Trophoblast cell (in vitro differentiated cells and primary cell): ENCODE measurements at regions not wholly inside any gene's neighbourhood (a gene's known extent, or its start where the extent isn't known, plus 50 kb on each side); places are given as distances from the start of the nearest gene placed in this dataset.

Source experiments
- DNase-seq, 2 donors: peaks; one replicate each; pipeline ENCODE4 v3.0.0-alpha.2; 2016
- H2AFZ ChIP-seq: 2 replicates; pipeline ENCODE4 v1.6.1; 2013; ENCODE audit warnings: low read length, moderate library complexity, mild to moderate bottlenecking; ENCODE audit not compliant: insufficient read depth, poor library complexity
- H2AK5ac ChIP-seq: 2 replicates; pipeline ENCODE4 v1.6.1; 2013; ENCODE audit warnings: mild to moderate bottlenecking, low read length
- H2BK120ac ChIP-seq: 2 replicates; pipeline ENCODE4 v1.6.1; 2013; ENCODE audit warnings: low read length, mild to moderate bottlenecking, moderate library complexity; ENCODE audit not compliant: insufficient read depth, poor library complexity
- H2BK12ac ChIP-seq: 2 replicates; pipeline ENCODE4 v1.6.1; 2013; ENCODE audit warnings: mild to moderate bottlenecking, low read length, moderate library complexity
- H2BK5ac ChIP-seq: 2 replicates; pipeline ENCODE4 v1.6.1; 2013; ENCODE audit warnings: low read length, low read depth, moderate library complexity, mild to moderate bottlenecking; ENCODE audit not compliant: poor library complexity
- H3K14ac ChIP-seq: 2 replicates; pipeline ENCODE4 v1.6.1; 2013; ENCODE audit warnings: mild to moderate bottlenecking, low read length
- H3K18ac ChIP-seq: 2 replicates; pipeline ENCODE4 v1.6.1; 2013; ENCODE audit warnings: mild to moderate bottlenecking, low read length
- H3K23ac ChIP-seq: 2 replicates; pipeline ENCODE4 v1.6.1; 2013; ENCODE audit warnings: low read length
- H3K27ac ChIP-seq: 2 replicates; pipeline ENCODE4 v1.5.1; 2013; ENCODE audit warnings: low read depth, mild to moderate bottlenecking, inconsistent platforms, low read length, moderate library complexity
- H3K27me3 ChIP-seq: 2 replicates; pipeline ENCODE4 v1.6.1; 2013; ENCODE audit warnings: inconsistent platforms, mild to moderate bottlenecking, low read length, moderate library complexity; ENCODE audit not compliant: insufficient read depth
- H3K36me3 ChIP-seq, 2 experiments: 1 replicate in 1 of 2; 2 replicates in 1 of 2; pipeline ENCODE4 v1.6.1; 2013; ENCODE audit warnings: low read length in 2 of 2, mild to moderate bottlenecking in 2 of 2, moderate library complexity in 1 of 2; ENCODE audit not compliant: insufficient read depth in 2 of 2, control insufficient read depth in 1 of 2
- H3K4ac ChIP-seq: 2 replicates; pipeline ENCODE4 v1.6.1; 2013; ENCODE audit warnings: low read depth, mild to moderate bottlenecking, low read length, moderate library complexity
- H3K4me1 ChIP-seq, 2 experiments: 1 replicate in 1 of 2; 2 replicates in 1 of 2; pipeline ENCODE4 v1.6.1; 2013; ENCODE audit warnings: low read length in 2 of 2, mild to moderate bottlenecking in 2 of 2, moderate library complexity in 1 of 2; ENCODE audit not compliant: insufficient read depth in 2 of 2, control insufficient read depth in 1 of 2
- H3K4me2 ChIP-seq: 2 replicates; pipeline ENCODE4 v1.6.1; 2013; ENCODE audit warnings: inconsistent platforms, mild to moderate bottlenecking, low read length, moderate library complexity
- H3K4me3 ChIP-seq: 2 replicates; pipeline ENCODE4 v1.5.1; 2013; ENCODE audit warnings: mild to moderate bottlenecking, low read depth, low read length, inconsistent platforms
- H3K79me1 ChIP-seq: one replicate; pipeline ENCODE4 v1.6.1; 2013; ENCODE audit warnings: low read length
- H3K79me2 ChIP-seq: 2 replicates; pipeline ENCODE4 v1.6.1; 2013; ENCODE audit warnings: low read length, mild to moderate bottlenecking; ENCODE audit not compliant: control insufficient read depth, insufficient read depth, poor library complexity
- H3K9ac ChIP-seq: 2 replicates; pipeline ENCODE4 v1.6.1; 2013; ENCODE audit warnings: mild to moderate bottlenecking, low read length
- H3K9me3 ChIP-seq: 2 replicates; pipeline ENCODE4 v1.6.1; 2013; ENCODE audit warnings: low read depth, mild to moderate bottlenecking, control low read depth, inconsistent platforms, low read length; ENCODE audit not compliant: insufficient read depth
- H4K12ac ChIP-seq: 2 replicates; pipeline ENCODE4 v1.6.1; 2013; ENCODE audit warnings: low read depth, mild to moderate bottlenecking, low read length, moderate library complexity
- H4K8ac ChIP-seq: 2 replicates; pipeline ENCODE4 v1.6.1; 2013; ENCODE audit warnings: low read depth, mild to moderate bottlenecking, low read length, moderate library complexity
- H4K91ac ChIP-seq: one replicate; pipeline ENCODE4 v1.6.1; 2013; ENCODE audit warnings: low read depth, mild to moderate bottlenecking, low read length, moderate library complexity
- WGBS: extraction: QIAGEN DNeasy Blood & Tissue Kit; methylation state at CpG from one replicate; pipeline ENCODE4 v1.1.7; 2013; ENCODE audit warnings: missing lambda C conversion rate; ENCODE audit not compliant: insufficient read length, insufficient coverage; ENCODE audit errors: extremely low coverage; 5-methylcytosine and 5-hydroxymethylcytosine counted together

- no peak overlapping the region for H2BK5ac ChIP-seq
- no peak overlapping the region for H3K9ac ChIP-seq
- H3K27me3 ChIP-seq, result no peaks in the 10 kb centered on the region
- no peaks in the 10 kb centered on the region for H3K79me2 ChIP-seq
- no peak overlapping the region for H2AK5ac ChIP-seq
- no peak overlapping the region for H4K91ac ChIP-seq
- H3K23ac ChIP-seq, result no peak overlapping the region
- H3K18ac ChIP-seq, result no peak overlapping the region
- no peak overlapping the region for H3K14ac ChIP-seq
- no peak overlapping the region for H4K12ac ChIP-seq
- H3K4me2 ChIP-seq, result no peak overlapping the region
- no peaks in the 10 kb centered on the region for H3K4me1 ChIP-seq
- peaks cover 10% of the 10 kb centered on the region for H3K9me3 ChIP-seq
- no peak overlapping the region for H3K4me3 ChIP-seq
- H3K4ac ChIP-seq, result no peak overlapping the region
- no peaks in the 10 kb centered on the region for H3K79me1 ChIP-seq
- H2AFZ ChIP-seq, result no peak overlapping the region
- no peak overlapping the region for H4K8ac ChIP-seq
- H3K36me3 ChIP-seq, result no peaks in the 10 kb centered on the region
- H2BK12ac ChIP-seq, result no peak overlapping the region
- H2BK120ac ChIP-seq, result no peak overlapping the region
- no peak overlapping the region for H3K27ac ChIP-seq
- no CpG with 5 or more reads among the region's 3 CpGs for WGBS
- DNase-seq, result peak in 1 of 2 donors; percentile 2
Observed at GRCh38 chrX:134074151-134074550, 88.8 kb upstream of the GPC3 start.

GRCh38 chrX:134075894-134076718 is 90.7 kb upstream of the GPC3 start:
- Histone ChIP-seq H4K91ac (no peak overlapping the region), H2BK120ac (no peak overlapping the region), H3K23ac (no peak overlapping the region), H3K4me2 (no peak overlapping the region), H3K4me3 (peak overlapping the region; percentile 53), H3K9me3 (peaks cover 13% of the 10 kb centered on the region), H3K27me3 (no peaks in the 10 kb centered on the region), H3K18ac (no peak overlapping the region), H4K8ac (no peak overlapping the region), H3K9ac (no peak overlapping the region), H3K79me2 (no peaks in the 10 kb centered on the region), H2BK5ac (no peak overlapping the region), H3K27ac (no peak overlapping the region), H4K12ac (no peak overlapping the region), H3K79me1 (no peaks in the 10 kb centered on the region), H3K14ac (no peak overlapping the region), H2AK5ac (no peak overlapping the region), H2BK12ac (no peak overlapping the region), H3K4me1 (no peaks in the 10 kb centered on the region), H3K4ac (no peak overlapping the region), H3K36me3 (no peaks in the 10 kb centered on the region), H2AFZ (no peak overlapping the region)
- WGBS, result no CpG with 5 or more reads among the region's 26 CpGs
- DNase-seq, result no peak

- Histone ChIP-seq H3K79me1 (no peaks in the 10 kb centered on the region), H3K18ac (no peak overlapping the region), H2AFZ (no peak overlapping the region), H4K8ac (no peak overlapping the region), H3K9ac (no peak overlapping the region), H2BK5ac (no peak overlapping the region), H3K14ac (no peak overlapping the region), H3K23ac (no peak overlapping the region), H2AK5ac (no peak overlapping the region), H3K36me3 (no peaks in the 10 kb centered on the region), H3K27me3 (no peaks in the 10 kb centered on the region), H3K79me2 (no peaks in the 10 kb centered on the region), H3K4ac (no peak overlapping the region), H3K4me2 (no peak overlapping the region), H3K27ac (no peak overlapping the region), H3K4me3 (no peak overlapping the region), H3K9me3 (no peaks in the 10 kb centered on the region), H3K4me1 (no peaks in the 10 kb centered on the region), H2BK12ac (no peak overlapping the region), H4K91ac (no peak overlapping the region), H2BK120ac (no peak overlapping the region), H4K12ac (no peak overlapping the region)
- DNase-seq, result no peak
Observed at GRCh38 chrX:134095366-134095765, 110.0 kb upstream of the GPC3 start.

GRCh38 chrX:134101636-134102035 is 116.2 kb upstream of the GPC3 start:
- no peaks in the 10 kb centered on the region for H3K9me3 ChIP-seq
- H3K27ac ChIP-seq, result no peak overlapping the region

More at GRCh38 chrX:134101636-134102035, 116.2 kb upstream of the GPC3 start:
- Histone ChIP-seq H3K18ac (no peak overlapping the region), H3K79me2 (no peaks in the 10 kb centered on the region), H3K14ac (no peak overlapping the region), H3K4me1 (no peaks in the 10 kb centered on the region), H3K4me2 (no peak overlapping the region), H4K12ac (no peak overlapping the region), H3K4me3 (no peak overlapping the region), H4K8ac (no peak overlapping the region), H4K91ac (no peak overlapping the region), H2AFZ (no peak overlapping the region), H3K23ac (no peak overlapping the region), H2BK120ac (no peak overlapping the region), H3K4ac (no peak overlapping the region), H3K9ac (no peak overlapping the region), H3K79me1 (no peaks in the 10 kb centered on the region), H3K36me3 (no peaks in the 10 kb centered on the region), H2AK5ac (no peak overlapping the region), H3K27me3 (no peaks in the 10 kb centered on the region), H2BK12ac (no peak overlapping the region), H2BK5ac (no peak overlapping the region)
- DNase-seq, result no peak
